Skin of body (tissue), 1 donor: ENCODE measurements at regions not wholly inside any gene's neighbourhood (a gene's known extent, or its start where the extent isn't known, plus 50 kb on each side); places are given as distances from the start of the nearest gene placed in this dataset.

Source experiments
- DNase-seq: peaks from one replicate; lab custom pipeline; 2025; lab: John Stamatoyannopoulos, UW

- DNase-seq = no peak
Observed at GRCh38 chr1:13878021-13878420, 178.0 kb downstream of the PRDM2 start.

- DNase-seq = no peak
Observed at GRCh38 chr1:13878451-13878850, 178.5 kb downstream of the PRDM2 start.

- DNase-seq = no peak
Observed at GRCh38 chr1:13881385-13882088, 181.5 kb downstream of the PRDM2 start.

- no peak for DNase-seq
Observed at GRCh38 chr1:13888351-13888986, 188.5 kb downstream of the PRDM2 start.

DNA sequence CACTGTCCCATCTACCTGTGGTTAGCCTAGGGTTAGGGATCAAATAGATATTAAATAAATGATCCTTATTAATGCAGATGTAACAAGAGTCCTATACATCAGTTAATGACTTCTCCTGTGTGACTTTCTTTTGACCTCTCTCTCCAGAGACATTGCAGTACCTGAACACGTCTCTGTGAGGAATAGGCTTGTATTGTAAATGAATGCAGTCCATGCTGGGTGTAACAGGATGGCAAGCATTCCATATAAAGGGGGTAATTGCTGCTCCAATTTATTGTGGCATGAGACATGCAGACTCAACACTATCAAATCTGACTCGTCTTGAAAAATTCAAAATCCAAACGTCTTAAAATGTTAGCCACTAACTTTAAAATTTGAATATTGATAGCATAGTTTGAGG, 189.5 kb downstream of the PRDM2 start:
- no peak for DNase-seq

DNA sequence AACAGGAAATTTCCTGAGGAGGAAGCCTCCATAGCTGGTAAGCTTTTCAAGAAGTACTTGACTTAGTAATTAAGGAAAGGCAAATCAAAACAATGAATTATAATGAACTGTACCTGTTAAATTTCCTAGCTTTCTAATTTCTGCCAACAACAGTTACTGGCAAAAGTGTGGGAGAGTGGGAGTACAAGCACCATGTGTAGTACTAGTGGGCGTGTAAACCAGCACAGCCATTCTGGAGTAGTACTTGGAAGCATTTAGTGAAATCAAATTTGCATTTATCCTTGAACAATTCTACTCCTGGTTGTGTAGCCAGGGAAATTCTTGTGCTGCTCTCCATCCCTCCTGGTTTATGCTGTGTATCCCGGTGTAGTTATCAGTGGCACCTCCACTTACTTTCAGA, 190.8 kb downstream of the PRDM2 start:
- no peak for DNase-seq

DNA sequence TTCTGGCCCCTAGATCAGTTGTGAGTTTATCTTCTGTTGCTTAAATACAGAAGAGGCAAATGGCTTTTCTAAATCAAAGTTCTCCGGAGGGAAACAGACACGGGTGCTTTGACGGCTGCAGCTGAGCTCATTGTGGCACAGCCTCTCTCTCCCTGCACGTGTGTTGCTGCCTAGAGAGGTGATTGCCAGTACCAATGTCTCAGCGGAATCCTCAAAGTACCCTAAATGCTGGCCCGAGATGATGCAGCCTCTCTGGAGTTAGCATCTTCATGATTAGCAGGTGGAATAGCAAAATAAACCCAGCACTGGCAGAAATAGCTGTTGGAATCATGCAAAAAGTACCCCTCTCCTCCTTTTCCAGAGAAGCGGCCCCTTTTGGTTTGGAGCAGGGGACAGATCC, 192.2 kb downstream of the PRDM2 start:
- DNase-seq = no peak

- DNase-seq = no peak
Observed at GRCh38 chr1:13892671-13893325, 192.8 kb downstream of the PRDM2 start.

- DNase-seq = no peak
Observed at GRCh38 chr1:13893409-13893821, 193.4 kb downstream of the PRDM2 start.

- no peak for DNase-seq
Observed at GRCh38 chr1:13896932-13897331, 196.9 kb downstream of the PRDM2 start.

- DNase-seq = no peak
Observed at GRCh38 chr1:13898406-13898805, 198.4 kb downstream of the PRDM2 start.

DNA sequence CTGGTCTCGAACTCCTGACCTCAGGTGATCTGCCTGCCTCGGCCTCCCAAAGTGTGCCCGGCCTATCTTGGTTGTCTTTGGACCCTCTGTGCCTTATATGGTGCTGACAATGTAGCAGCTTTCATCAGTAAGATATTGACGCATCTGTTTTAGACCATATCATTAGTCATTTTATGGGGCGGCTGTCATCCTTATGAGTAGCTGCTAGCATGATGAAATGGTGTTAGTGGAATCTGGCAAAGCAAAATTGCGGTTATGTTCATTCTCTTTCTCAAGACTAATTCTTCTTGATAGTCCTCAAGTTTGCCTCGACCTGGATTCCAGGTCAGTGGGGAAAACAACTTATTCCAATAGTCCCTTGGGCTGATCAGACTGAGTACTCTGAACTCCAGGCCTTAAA, 199.9 kb downstream of the PRDM2 start:
- DNase-seq = no peak

- DNase-seq = no peak
Observed at GRCh38 chr1:13900583-13900982, 200.6 kb downstream of the PRDM2 start.

DNA sequence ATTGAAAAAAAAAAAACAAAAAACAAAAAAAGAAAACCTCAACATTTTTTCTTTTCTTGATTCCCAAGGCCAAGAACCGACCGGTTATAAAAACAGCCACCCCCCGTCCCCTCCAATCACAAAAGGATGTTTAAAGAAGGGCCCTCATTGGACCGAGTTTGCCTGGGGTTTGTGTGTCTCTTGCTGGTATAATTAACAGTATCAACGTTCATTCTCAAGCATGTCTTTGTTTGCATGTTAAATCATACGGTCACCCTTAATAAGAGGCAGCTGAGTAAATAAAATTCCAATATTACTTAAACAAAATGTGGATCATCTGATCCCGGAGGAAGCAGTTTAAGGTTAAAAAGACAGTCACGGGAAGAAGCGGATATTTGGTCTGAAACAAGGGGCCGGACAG, 201.1 kb downstream of the PRDM2 start:
- DNase-seq = no peak

GRCh38 chr1:13901597-13901996, 201.6 kb downstream of the PRDM2 start:
- DNase-seq = no peak

DNA sequence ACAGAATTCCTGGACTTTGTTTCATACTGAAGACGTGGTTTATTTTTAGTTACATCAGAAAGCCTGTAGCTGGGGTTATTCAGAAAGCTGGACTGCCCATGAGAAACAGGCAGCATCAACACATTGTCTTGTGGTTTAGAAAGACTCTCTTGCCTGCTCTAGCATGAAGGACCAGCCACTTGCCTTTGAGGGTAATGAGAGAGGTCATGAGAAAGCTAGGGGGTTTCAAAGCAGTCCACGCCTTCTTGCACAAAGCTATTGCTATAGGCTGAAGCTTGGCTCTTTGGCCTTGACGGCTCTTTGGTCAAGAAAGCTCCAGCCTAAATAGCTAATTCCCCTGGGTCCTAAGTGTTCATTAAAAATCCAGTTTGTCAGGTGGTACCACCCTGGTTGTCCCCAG, 208.1 kb downstream of the PRDM2 start:
- no peak for DNase-seq

GRCh38 chr1:13911697-13912619, 212.0 kb downstream of the PRDM2 start:
- no peak for DNase-seq

- DNase-seq = no peak
Observed at GRCh38 chr1:13913396-13913795, 213.4 kb downstream of the PRDM2 start.

- no peak for DNase-seq
Observed at GRCh38 chr1:13916530-13916929, 216.5 kb downstream of the PRDM2 start.

DNA sequence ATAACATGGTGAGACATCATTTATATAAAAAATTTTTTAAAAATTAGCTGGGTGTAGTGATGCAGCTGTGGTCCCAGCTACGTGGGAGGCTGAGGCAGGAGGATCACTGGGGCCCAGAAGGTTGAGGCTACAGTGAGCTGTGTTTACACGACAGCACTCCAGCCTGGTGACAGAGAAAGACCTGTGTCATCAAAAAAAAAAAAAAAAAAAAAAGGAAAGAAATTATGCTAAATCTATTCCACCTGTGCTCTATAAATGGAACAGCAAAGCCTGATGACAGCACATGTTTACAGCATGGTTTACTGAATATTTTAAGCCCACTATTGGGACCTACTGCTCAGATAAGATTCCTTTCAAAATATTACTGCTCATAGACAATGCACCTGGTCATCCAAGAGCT, 217.6 kb downstream of the PRDM2 start:
- DNase-seq = no peak

- no peak for DNase-seq
Observed at GRCh38 chr1:13918862-13919261, 218.9 kb downstream of the PRDM2 start.

GRCh38 chr1:13921190-13921589, 221.2 kb downstream of the PRDM2 start:
- DNase-seq = no peak
